Trophoblast cell (in vitro differentiated cells and primary cell): ENCODE measurements at regions not wholly inside any gene's neighbourhood (a gene's known extent, or its start where the extent isn't known, plus 50 kb on each side); places are given as distances from the start of the nearest gene placed in this dataset.

Source experiments
- DNase-seq, 2 donors: peaks; one replicate each; pipeline ENCODE4 v3.0.0-alpha.2; 2016
- H2AFZ ChIP-seq: 2 replicates; pipeline ENCODE4 v1.6.1; 2013; ENCODE audit warnings: low read length, moderate library complexity, mild to moderate bottlenecking; ENCODE audit not compliant: insufficient read depth, poor library complexity
- H2AK5ac ChIP-seq: 2 replicates; pipeline ENCODE4 v1.6.1; 2013; ENCODE audit warnings: mild to moderate bottlenecking, low read length
- H2BK120ac ChIP-seq: 2 replicates; pipeline ENCODE4 v1.6.1; 2013; ENCODE audit warnings: low read length, mild to moderate bottlenecking, moderate library complexity; ENCODE audit not compliant: insufficient read depth, poor library complexity
- H2BK12ac ChIP-seq: 2 replicates; pipeline ENCODE4 v1.6.1; 2013; ENCODE audit warnings: mild to moderate bottlenecking, low read length, moderate library complexity
- H2BK5ac ChIP-seq: 2 replicates; pipeline ENCODE4 v1.6.1; 2013; ENCODE audit warnings: low read length, low read depth, moderate library complexity, mild to moderate bottlenecking; ENCODE audit not compliant: poor library complexity
- H3K14ac ChIP-seq: 2 replicates; pipeline ENCODE4 v1.6.1; 2013; ENCODE audit warnings: mild to moderate bottlenecking, low read length
- H3K18ac ChIP-seq: 2 replicates; pipeline ENCODE4 v1.6.1; 2013; ENCODE audit warnings: mild to moderate bottlenecking, low read length
- H3K23ac ChIP-seq: 2 replicates; pipeline ENCODE4 v1.6.1; 2013; ENCODE audit warnings: low read length
- H3K27ac ChIP-seq: 2 replicates; pipeline ENCODE4 v1.5.1; 2013; ENCODE audit warnings: low read depth, mild to moderate bottlenecking, inconsistent platforms, low read length, moderate library complexity
- H3K27me3 ChIP-seq: 2 replicates; pipeline ENCODE4 v1.6.1; 2013; ENCODE audit warnings: inconsistent platforms, mild to moderate bottlenecking, low read length, moderate library complexity; ENCODE audit not compliant: insufficient read depth
- H3K36me3 ChIP-seq, 2 experiments: 1 replicate in 1 of 2; 2 replicates in 1 of 2; pipeline ENCODE4 v1.6.1; 2013; ENCODE audit warnings: low read length in 2 of 2, mild to moderate bottlenecking in 2 of 2, moderate library complexity in 1 of 2; ENCODE audit not compliant: insufficient read depth in 2 of 2, control insufficient read depth in 1 of 2
- H3K4ac ChIP-seq: 2 replicates; pipeline ENCODE4 v1.6.1; 2013; ENCODE audit warnings: low read depth, mild to moderate bottlenecking, low read length, moderate library complexity
- H3K4me1 ChIP-seq, 2 experiments: 1 replicate in 1 of 2; 2 replicates in 1 of 2; pipeline ENCODE4 v1.6.1; 2013; ENCODE audit warnings: low read length in 2 of 2, mild to moderate bottlenecking in 2 of 2, moderate library complexity in 1 of 2; ENCODE audit not compliant: insufficient read depth in 2 of 2, control insufficient read depth in 1 of 2
- H3K4me2 ChIP-seq: 2 replicates; pipeline ENCODE4 v1.6.1; 2013; ENCODE audit warnings: inconsistent platforms, mild to moderate bottlenecking, low read length, moderate library complexity
- H3K4me3 ChIP-seq: 2 replicates; pipeline ENCODE4 v1.5.1; 2013; ENCODE audit warnings: mild to moderate bottlenecking, low read depth, low read length, inconsistent platforms
- H3K79me1 ChIP-seq: one replicate; pipeline ENCODE4 v1.6.1; 2013; ENCODE audit warnings: low read length
- H3K79me2 ChIP-seq: 2 replicates; pipeline ENCODE4 v1.6.1; 2013; ENCODE audit warnings: low read length, mild to moderate bottlenecking; ENCODE audit not compliant: control insufficient read depth, insufficient read depth, poor library complexity
- H3K9ac ChIP-seq: 2 replicates; pipeline ENCODE4 v1.6.1; 2013; ENCODE audit warnings: mild to moderate bottlenecking, low read length
- H3K9me3 ChIP-seq: 2 replicates; pipeline ENCODE4 v1.6.1; 2013; ENCODE audit warnings: low read depth, mild to moderate bottlenecking, control low read depth, inconsistent platforms, low read length; ENCODE audit not compliant: insufficient read depth
- H4K12ac ChIP-seq: 2 replicates; pipeline ENCODE4 v1.6.1; 2013; ENCODE audit warnings: low read depth, mild to moderate bottlenecking, low read length, moderate library complexity
- H4K8ac ChIP-seq: 2 replicates; pipeline ENCODE4 v1.6.1; 2013; ENCODE audit warnings: low read depth, mild to moderate bottlenecking, low read length, moderate library complexity
- H4K91ac ChIP-seq: one replicate; pipeline ENCODE4 v1.6.1; 2013; ENCODE audit warnings: low read depth, mild to moderate bottlenecking, low read length, moderate library complexity
- WGBS: extraction: QIAGEN DNeasy Blood & Tissue Kit; methylation state at CpG from one replicate; pipeline ENCODE4 v1.1.7; 2013; ENCODE audit warnings: missing lambda C conversion rate; ENCODE audit not compliant: insufficient read length, insufficient coverage; ENCODE audit errors: extremely low coverage; 5-methylcytosine and 5-hydroxymethylcytosine counted together

DNA sequence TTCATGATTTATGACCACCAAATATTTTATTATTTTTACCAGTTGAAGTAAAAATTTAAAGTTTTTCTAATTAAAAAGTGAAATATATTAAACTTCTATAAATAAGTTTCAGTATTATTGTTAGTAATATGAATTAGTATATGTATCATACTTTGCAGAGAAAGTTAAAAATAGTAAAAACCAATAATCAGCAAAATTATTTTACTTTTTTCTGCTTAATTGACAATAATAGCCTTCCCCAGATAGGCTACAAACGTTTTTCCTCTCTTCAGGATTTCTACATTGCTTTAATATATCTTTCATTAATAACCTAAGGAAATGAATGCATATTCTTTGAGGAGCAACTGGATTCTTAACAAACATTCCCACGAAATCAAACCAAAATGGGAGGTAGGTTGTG, 543.5 kb downstream of the ETNK1 start:
- Histone ChIP-seq H3K36me3 (no peaks in the 10 kb centered on the region), H2BK5ac (no peak overlapping the region), H3K79me1 (no peaks in the 10 kb centered on the region), H3K4ac (no peak overlapping the region), H3K4me2 (no peak overlapping the region), H3K14ac (no peak overlapping the region), H4K91ac (no peak overlapping the region), H4K8ac (no peak overlapping the region), H3K4me3 (no peak overlapping the region), H3K79me2 (no peaks in the 10 kb centered on the region), H3K4me1 (no peaks in the 10 kb centered on the region), H2BK120ac (no peak overlapping the region), H3K27me3 (no peaks in the 10 kb centered on the region), H2AK5ac (no peak overlapping the region), H4K12ac (no peak overlapping the region), H2AFZ (no peak overlapping the region), H3K9ac (no peak overlapping the region), H3K18ac (no peak overlapping the region), H3K23ac (no peak overlapping the region), H3K27ac (no peak overlapping the region), H3K9me3 (no peaks in the 10 kb centered on the region), H2BK12ac (no peak overlapping the region)
- WGBS: no CpG with 5 or more reads among the region's 2 CpGs
- DNase-seq: no peak

- H3K36me3 ChIP-seq: no peaks in the 10 kb centered on the region
- no peak for DNase-seq
- no peak overlapping the region for H3K9ac ChIP-seq
- H2BK120ac ChIP-seq: no peak overlapping the region
- H3K4ac ChIP-seq: no peak overlapping the region
- H4K12ac ChIP-seq: no peak overlapping the region
- no peak overlapping the region for H3K18ac ChIP-seq
- H4K8ac ChIP-seq: no peak overlapping the region
- H3K4me1 ChIP-seq: no peaks in the 10 kb centered on the region
- H3K79me1 ChIP-seq: no peaks in the 10 kb centered on the region
- no peak overlapping the region for H4K91ac ChIP-seq
- no peaks in the 10 kb centered on the region for H3K9me3 ChIP-seq
- no peak overlapping the region for H3K14ac ChIP-seq
- no peak overlapping the region for H2BK5ac ChIP-seq
- H3K23ac ChIP-seq: no peak overlapping the region
- no peak overlapping the region for H2BK12ac ChIP-seq
- H2AK5ac ChIP-seq: no peak overlapping the region
- no peaks in the 10 kb centered on the region for H3K27me3 ChIP-seq
- no peak overlapping the region for H2AFZ ChIP-seq
- no CpG with 5 or more reads among the region's 4 CpGs for WGBS
- no peak overlapping the region for H3K4me3 ChIP-seq
- H3K4me2 ChIP-seq: no peak overlapping the region
- H3K27ac ChIP-seq: no peak overlapping the region
- H3K79me2 ChIP-seq: no peaks in the 10 kb centered on the region
These were observed 544.2 kb downstream of the ETNK1 start for GRCh38 chr12:23169012-23169695.

GRCh38 chr12:23169696-23170013, 544.7 kb downstream of the ETNK1 start:
- Histone ChIP-seq H3K36me3 (no peaks in the 10 kb centered on the region), H3K27ac (no peak overlapping the region), H3K14ac (no peak overlapping the region), H3K4me3 (no peak overlapping the region), H3K4ac (no peak overlapping the region), H3K27me3 (no peaks in the 10 kb centered on the region), H4K8ac (no peak overlapping the region), H3K9ac (no peak overlapping the region), H2AK5ac (no peak overlapping the region), H3K23ac (no peak overlapping the region), H2BK5ac (no peak overlapping the region), H3K9me3 (no peaks in the 10 kb centered on the region), H3K18ac (no peak overlapping the region), H3K79me2 (no peaks in the 10 kb centered on the region), H2BK120ac (no peak overlapping the region), H4K91ac (no peak overlapping the region), H2BK12ac (no peak overlapping the region), H3K79me1 (no peaks in the 10 kb centered on the region), H3K4me2 (no peak overlapping the region), H2AFZ (no peak overlapping the region), H3K4me1 (no peaks in the 10 kb centered on the region), H4K12ac (no peak overlapping the region)
- DNase-seq: no peak
- WGBS: no CpG with 5 or more reads among the region's 3 CpGs

DNA sequence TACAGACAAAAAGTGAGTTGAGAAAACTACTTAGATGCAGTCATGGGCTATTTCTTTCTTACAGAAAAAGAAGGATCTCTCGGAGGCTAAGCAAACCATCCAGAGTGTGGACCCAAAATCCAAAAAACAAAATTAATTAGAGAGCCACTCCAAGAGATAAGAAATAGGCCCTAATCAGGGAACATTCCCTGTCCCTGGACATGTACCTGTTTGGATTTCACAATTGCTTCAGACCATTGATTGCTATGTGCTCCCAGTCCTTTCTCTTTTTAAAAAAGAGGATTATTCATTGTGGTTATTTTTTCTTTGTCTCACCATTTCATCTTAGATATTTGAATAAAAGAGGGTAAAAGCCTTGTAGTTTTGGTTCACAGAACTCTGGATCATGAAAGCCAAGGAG, 549.9 kb downstream of the ETNK1 start:
- no peak overlapping the region for H4K12ac ChIP-seq

More for the DNA sequence above, 549.9 kb downstream of the ETNK1 start:
- H2AK5ac ChIP-seq: no peak overlapping the region
- H3K79me2 ChIP-seq: no peaks in the 10 kb centered on the region
- H2BK5ac ChIP-seq: no peak overlapping the region
- H3K36me3 ChIP-seq: no peaks in the 10 kb centered on the region
- H3K4ac ChIP-seq: no peak overlapping the region
- H3K9me3 ChIP-seq: no peaks in the 10 kb centered on the region
- H3K27me3 ChIP-seq: no peaks in the 10 kb centered on the region
- H3K27ac ChIP-seq: no peak overlapping the region
- no peak overlapping the region for H3K9ac ChIP-seq
- no peaks in the 10 kb centered on the region for H3K79me1 ChIP-seq
- no peak overlapping the region for H3K4me2 ChIP-seq
- no peak overlapping the region for H4K91ac ChIP-seq
- no peak overlapping the region for H3K18ac ChIP-seq
- H2BK12ac ChIP-seq: no peak overlapping the region
- no peak overlapping the region for H2BK120ac ChIP-seq
- H3K4me3 ChIP-seq: no peak overlapping the region
- no peak overlapping the region for H2AFZ ChIP-seq
- DNase-seq: no peak
- H3K23ac ChIP-seq: no peak overlapping the region
- no peaks in the 10 kb centered on the region for H3K4me1 ChIP-seq
- WGBS: no CpG with 5 or more reads among the region's 1 CpG
- H4K8ac ChIP-seq: no peak overlapping the region
- H3K14ac ChIP-seq: no peak overlapping the region
